Lung (tissue), 11 donors: ENCODE measurements at regions not wholly inside any gene's neighbourhood (a gene's known extent, or its start where the extent isn't known, plus 50 kb on each side); places are given as distances from the start of the nearest gene placed in this dataset.

ENCODE experiments used
- ATAC-seq: fragments of 200-7000 bp; cut with Tn5 transposase; one replicate; pipeline ENCODE4 v1.9.1; 2020; ENCODE audit warnings: moderate number of reproducible peaks; ENCODE audit not compliant: insufficient read depth, low FRiP score
- DNase-seq, 3 donors: peaks; one replicate each; pipeline ENCODE4 v3.0.0-alpha.2; 2013 to 2017
- H3K27ac ChIP-seq, 2 donors: one replicate each; pipeline ENCODE4 v1.5.1; 2013; ENCODE audit warnings: mild to moderate bottlenecking in 2 of 2, moderate library complexity in 2 of 2, control low read depth in 1 of 2, inconsistent platforms in 1 of 2, low read depth in 1 of 2, low read length in 1 of 2
- H3K27me3 ChIP-seq, 3 donors: one replicate each; pipeline ENCODE4 v1.5.1; 2013; ENCODE audit warnings: low read length in 2 of 3; ENCODE audit not compliant: control insufficient read depth in 3 of 3, insufficient read depth in 3 of 3
- H3K36me3 ChIP-seq, 4 donors: one replicate each; pipeline ENCODE4 v1.5.1; 2013; ENCODE audit warnings: low read length in 4 of 4, mild to moderate bottlenecking in 1 of 4, moderate library complexity in 1 of 4; ENCODE audit not compliant: control insufficient read depth in 4 of 4, insufficient read depth in 4 of 4
- H3K4me1 ChIP-seq, 5 donors: one replicate each; pipeline ENCODE4 v1.5.1; 2013; ENCODE audit warnings: low read length in 5 of 5, mild to moderate bottlenecking in 2 of 5, moderate library complexity in 1 of 5; ENCODE audit not compliant: control insufficient read depth in 5 of 5, insufficient read depth in 5 of 5
- H3K4me3 ChIP-seq: one replicate; pipeline ENCODE4 v1.5.1; 2013; ENCODE audit warnings: mild to moderate bottlenecking, control low read depth, moderate library complexity
- H3K9ac ChIP-seq, 2 donors: one replicate each; pipeline ENCODE4 v1.5.1; 2013; ENCODE audit warnings: low read length in 2 of 2, control low read depth in 1 of 2; ENCODE audit not compliant: insufficient read depth in 1 of 2
- H3K9me3 ChIP-seq, 4 donors: one replicate each; pipeline ENCODE4 v1.5.1; 2013; ENCODE audit warnings: low read length in 3 of 4, mild to moderate bottlenecking in 1 of 4, moderate library complexity in 1 of 4; ENCODE audit not compliant: control insufficient read depth in 4 of 4, insufficient read depth in 3 of 4
- CTCF ChIP-seq: IDR thresholded peaks from 2 replicates; pipeline ENCODE4 v1.5.1; 2012; ENCODE audit warnings: mild to moderate bottlenecking; ENCODE audit errors: control extremely low read depth, extremely low read depth
- WGBS, 2 donors: extraction: QIAGEN DNeasy Blood & Tissue Kit; methylation state at CpG; one replicate each; pipeline ENCODE4 v1.1.7; 2013; 5-methylcytosine and 5-hydroxymethylcytosine counted together
- donor health status: control.
- donor health status: control.
- donor health status: Bipolar disorder and iron deficiency.
- donor health status: healthy.
- donor health status: DM: yes; HTN: yes; CAD: no.

- H3K9me3 ChIP-seq = no peaks in the 10 kb centered on the region
- H3K27ac ChIP-seq = no peak overlapping the region
- H3K36me3 ChIP-seq = no peaks in the 10 kb centered on the region
- no peak overlapping the region for H3K9ac ChIP-seq
- H3K27me3 ChIP-seq = no peaks in the 10 kb centered on the region
- WGBS, 2 donors = 86 to 92% methylated on average over 1 of the region's 1 CpG
- no peak overlapping the region for H3K4me3 ChIP-seq
- TF ChIP-seq CTCF = no peak
- peaks cover 0 to 6% (median 3%) of the 10 kb centered on the region in 5 donors for H3K4me1 ChIP-seq
- ATAC-seq = no peak
- DNase-seq = no peak
Measured at GRCh38 chr4:20326460-20326859, 74.8 kb downstream of the SLIT2 start.

DNA sequence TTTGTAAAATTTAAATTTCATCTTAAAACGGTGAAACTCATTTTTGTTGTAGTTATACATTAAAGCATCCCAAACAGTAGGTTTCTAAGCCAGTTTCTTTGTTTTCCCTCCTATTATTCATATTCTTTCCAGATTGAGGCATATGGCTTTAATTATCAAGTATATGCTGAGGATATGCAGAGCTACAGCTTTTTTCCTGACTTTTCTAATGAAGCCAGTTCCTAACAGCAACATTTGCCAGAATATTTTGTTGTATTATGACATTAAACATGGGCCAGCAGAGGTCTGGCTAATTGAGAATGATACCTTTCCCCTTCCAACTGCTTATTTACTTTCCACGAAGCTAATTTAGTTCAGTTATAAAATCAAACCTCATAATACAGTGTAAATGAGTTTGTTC, 75.3 kb downstream of the SLIT2 start:
- ATAC-seq = no peak
- H3K36me3 ChIP-seq = no peaks in the 10 kb centered on the region
- no peaks in the 10 kb centered on the region for H3K27me3 ChIP-seq
- H3K4me1 ChIP-seq = peaks cover 0 to 6% (median under 1%) of the 10 kb centered on the region in 5 donors
- TF ChIP-seq CTCF = no peak
- no peaks in the 10 kb centered on the region for H3K9me3 ChIP-seq
- WGBS, 2 donors = 78 to 86% methylated on average over 2 of the region's 2 CpGs
- no peak overlapping the region for H3K9ac ChIP-seq
- no peak for DNase-seq
- H3K27ac ChIP-seq = no peak overlapping the region
- H3K4me3 ChIP-seq = no peak overlapping the region

- H3K4me1 ChIP-seq = peaks cover 0 to 6% (median 0%) of the 10 kb centered on the region in 5 donors
- H3K9me3 ChIP-seq = no peaks in the 10 kb centered on the region
- no peak for TF ChIP-seq CTCF
- no peak overlapping the region for H3K27ac ChIP-seq
- DNase-seq (no peak), ATAC-seq (no peak)
- no peak overlapping the region for H3K9ac ChIP-seq
- H3K4me3 ChIP-seq = no peak overlapping the region
- no peaks in the 10 kb centered on the region for H3K27me3 ChIP-seq
- no peaks in the 10 kb centered on the region for H3K36me3 ChIP-seq
- WGBS, 2 donors = 78 to 82% methylated on average over 2 of the region's 2 CpGs
Measured at GRCh38 chr4:20327808-20328207, 76.1 kb downstream of the SLIT2 start.

- Histone ChIP-seq H3K4me1 (peaks cover 0 to 20% (median 0%) of the 10 kb centered on the region in 5 donors), H3K9me3 (no peaks in the 10 kb centered on the region), H3K9ac (no peak overlapping the region), H3K27me3 (no peaks in the 10 kb centered on the region), H3K27ac (no peak overlapping the region), H3K4me3 (no peak overlapping the region), H3K36me3 (peaks cover 0 to 2% (median 0%) of the 10 kb centered on the region in 4 donors)
- DNase-seq = no peak
- 79 to 95% methylated on average over 1 of the region's 1 CpG for WGBS, 2 donors
- TF ChIP-seq CTCF = no peak
- ATAC-seq = no peak
Measured at GRCh38 chr4:20331642-20332041, 79.9 kb downstream of the SLIT2 start.
